Activated CD4-positive, alpha-beta T cell treated with anti-CD3 and anti-CD28 coated beads for 4 hours (primary cell): ENCODE measurements at regions not wholly inside any gene's neighbourhood (a gene's known extent, or its start where the extent isn't known, plus 50 kb on each side); places are given as distances from the start of the nearest gene placed in this dataset.
"Not testable (repeated sequence)": the region's sequence is repeated elsewhere in the genome, so short reads cannot be mapped to it uniquely, and the experiment has no call there.

Experiments
- DNase-seq, 2 donors: peaks; one replicate each; pipeline ENCODE4 v3.0.0-alpha.2; 2020

DNA sequence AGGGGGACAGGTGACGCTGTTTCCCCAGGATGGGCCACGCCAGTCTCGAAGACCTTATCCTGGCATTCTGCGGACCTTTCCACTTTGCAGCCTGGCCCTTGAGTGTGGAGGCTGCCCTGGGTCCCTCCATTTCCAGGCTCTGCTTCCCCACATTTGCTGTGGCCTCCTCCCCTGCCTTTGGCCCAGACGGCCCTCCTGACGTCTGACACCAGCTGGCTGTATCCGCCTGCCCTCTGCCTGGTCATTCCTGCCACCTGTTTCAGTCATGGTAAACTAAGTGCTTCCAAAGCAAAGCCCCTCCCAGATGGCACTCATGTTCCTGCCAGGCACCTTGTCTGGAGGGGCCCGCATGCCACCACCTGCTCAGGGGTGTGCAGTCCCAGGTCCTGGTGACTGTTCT, 95.1 kb downstream of the ASB1 start:
- no peak for DNase-seq

DNA sequence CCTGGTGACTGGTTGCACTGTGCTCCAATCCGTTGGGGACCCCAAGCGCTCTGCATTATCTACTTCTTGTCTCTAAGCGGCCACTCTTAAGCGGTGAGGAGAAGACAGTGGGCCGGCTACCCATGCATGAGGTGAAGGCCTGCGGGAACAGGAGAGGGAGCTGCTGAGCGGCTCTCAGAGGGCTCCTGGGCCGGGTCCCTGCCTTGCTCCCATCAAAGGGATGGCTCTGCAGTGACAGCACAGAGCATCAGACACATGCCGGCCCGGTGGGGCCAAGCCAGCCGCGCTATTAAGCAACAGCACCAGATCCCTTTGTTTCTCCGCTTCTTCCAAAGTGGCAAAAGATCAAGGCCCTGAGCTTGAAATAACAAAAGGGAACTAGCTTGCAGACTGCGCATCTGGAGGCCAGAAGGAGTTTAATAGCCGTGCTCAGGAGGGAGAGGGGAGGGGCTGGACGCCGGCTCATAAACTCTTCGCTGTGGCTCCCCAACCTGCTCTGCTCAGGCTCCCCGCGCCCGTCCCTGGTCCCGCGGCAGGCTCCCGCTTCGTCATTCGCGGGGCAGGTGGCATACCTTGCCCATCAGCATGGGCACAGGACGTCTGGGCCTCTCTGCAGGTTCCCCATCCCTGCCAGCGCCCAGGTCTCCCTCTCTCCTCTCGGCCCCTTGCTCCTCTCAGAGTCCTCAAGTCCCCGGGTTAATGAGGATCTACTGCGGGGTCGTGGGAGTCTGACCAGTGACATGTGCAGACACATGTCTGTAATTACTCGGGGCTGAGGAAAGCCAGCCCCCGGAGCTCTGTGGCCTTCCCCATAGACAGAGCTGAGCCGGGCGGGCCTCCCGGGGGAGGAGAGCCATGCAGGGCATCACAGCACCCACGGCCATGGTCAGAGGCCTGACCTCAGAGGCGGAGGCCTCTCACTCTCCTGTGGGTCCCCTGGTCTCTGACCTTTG, 96.7 kb downstream of the ASB1 start:
- DNase-seq = no peak

DNA sequence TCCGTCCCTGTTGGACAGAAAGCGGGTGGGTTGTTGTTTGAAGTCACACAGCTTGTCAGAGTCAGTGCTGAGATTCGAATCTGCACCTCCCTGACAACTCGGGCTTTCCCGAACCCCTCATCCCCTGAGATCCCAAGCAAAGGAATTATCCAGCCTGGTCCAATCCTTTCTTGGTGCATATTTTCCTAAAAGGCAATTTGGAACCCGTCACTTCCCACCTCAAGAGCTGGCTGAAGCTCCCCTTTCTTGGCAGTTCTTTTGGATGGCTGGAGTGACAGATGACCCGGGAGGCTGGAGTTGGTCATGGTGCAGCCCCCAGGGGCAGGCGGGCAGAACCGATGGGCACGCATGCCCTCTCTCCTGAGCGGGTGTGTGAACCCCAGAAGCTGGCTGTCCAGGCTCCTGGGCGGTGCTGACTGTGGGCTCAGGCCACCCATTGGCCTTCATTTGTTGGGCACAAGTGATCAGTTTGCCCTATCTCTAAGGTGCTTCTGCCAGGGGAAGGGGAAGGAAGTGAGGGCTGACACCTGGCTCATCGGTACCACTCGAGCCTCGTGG, 97.8 kb downstream of the ASB1 start:
- no peak for DNase-seq

DNA sequence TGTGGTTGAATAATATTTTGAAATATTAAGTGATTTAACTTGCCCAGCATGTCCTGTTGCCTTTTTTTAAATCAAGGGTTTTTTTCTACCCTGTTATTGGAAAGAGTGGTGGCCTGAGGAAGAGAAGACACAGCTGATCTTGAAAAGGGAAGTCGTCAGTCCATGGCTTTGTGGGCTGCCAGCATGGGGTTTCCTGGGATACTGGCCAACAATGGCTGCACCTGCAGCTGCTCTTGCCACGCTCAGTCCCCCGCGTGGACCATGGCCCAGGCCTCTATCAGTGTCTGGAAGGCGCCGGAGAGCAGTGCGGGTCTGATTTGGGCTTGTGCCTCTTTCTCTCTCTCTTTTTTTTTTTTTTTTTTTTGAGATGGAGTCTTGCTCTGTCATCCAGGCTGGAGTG, 99.3 kb downstream of the ASB1 start:
- no peak for DNase-seq

DNA sequence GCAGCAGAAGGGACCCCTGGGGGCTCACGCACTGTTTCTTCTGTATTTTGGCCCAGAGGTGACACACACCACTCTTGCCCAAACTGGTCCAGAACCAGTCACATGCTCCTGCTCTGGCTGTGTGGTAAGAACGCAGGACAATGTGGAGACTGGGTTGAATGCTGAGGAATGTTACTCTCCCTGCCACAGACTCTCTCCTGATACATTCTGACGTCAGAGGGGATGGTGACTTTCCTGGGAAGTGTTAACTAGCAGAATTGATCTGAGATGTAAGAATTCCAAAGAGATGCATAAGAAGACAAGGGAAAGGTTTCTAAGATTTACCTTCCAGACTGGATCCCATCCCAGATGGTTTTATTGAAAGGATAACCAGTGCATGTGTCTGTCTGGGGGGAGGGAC, 100.8 kb downstream of the ASB1 start:
- DNase-seq = no peak

DNA sequence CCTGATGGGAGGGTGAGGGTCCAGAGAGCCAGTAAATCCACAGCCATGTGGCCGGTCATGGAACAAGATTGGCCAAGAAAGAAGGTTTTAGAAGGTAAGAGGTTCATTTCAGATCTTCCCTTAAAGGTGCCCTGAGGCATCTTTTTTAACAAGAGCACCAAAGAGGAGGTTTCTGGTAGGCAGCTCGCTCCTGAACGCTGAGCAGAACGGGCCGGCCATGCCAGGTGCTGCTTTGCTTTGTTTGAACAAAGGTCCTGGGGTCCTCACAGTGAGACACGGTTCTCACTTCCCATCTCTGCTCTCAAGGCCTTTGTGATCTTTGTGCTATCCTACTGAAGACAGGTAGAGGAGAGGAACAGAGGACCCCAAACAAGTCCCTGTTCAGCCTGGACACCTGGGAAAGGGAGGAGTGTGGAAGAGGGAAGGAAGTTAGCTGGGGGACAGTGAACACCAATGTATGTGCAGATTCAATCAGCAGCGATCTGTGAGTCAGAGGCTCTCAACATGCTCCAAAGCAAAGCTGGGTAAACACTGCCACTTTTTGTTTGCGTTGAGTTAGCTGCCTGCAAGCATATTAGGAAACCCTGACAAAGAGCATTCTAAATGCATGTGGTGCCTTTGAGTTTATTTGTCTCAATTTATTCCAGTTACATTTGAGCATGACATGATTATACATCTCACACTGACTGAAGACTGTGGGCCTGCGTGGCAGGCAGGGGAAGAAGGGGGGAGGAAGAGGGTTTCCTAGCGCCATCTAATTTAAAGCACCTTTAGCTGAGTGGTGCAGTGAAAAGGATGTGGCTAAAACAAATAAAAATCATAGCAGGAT, 102.4 kb downstream of the ASB1 start:
- no peak for DNase-seq

GRCh38 chr2:238531017-238531645, 104.4 kb downstream of the ASB1 start:
- not testable (repeated sequence) for DNase-seq

DNA sequence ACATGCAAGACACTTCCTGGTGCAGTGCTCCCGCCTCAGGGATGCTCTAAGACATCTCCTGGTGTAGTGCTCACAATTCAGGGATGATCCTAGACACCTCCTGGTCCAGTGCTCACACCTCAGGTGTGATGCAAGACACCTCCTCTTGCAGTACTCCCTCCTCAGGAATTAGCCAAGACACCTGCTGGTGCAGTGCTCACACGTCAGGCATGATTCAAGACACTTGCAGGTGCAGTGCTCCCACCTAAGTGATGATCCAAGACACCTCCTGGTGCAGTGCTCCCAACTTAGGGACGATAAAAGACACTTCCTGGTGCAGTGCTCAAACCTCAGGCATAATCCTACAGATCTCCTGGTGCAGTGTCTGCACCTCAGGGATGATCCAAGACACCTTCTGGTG, 117.0 kb downstream of the ASB1 start:
- DNase-seq = not testable (repeated sequence)

- no peak for DNase-seq
Observed at GRCh38 chr2:238548902-238549462, 122.3 kb downstream of the ASB1 start.

DNA sequence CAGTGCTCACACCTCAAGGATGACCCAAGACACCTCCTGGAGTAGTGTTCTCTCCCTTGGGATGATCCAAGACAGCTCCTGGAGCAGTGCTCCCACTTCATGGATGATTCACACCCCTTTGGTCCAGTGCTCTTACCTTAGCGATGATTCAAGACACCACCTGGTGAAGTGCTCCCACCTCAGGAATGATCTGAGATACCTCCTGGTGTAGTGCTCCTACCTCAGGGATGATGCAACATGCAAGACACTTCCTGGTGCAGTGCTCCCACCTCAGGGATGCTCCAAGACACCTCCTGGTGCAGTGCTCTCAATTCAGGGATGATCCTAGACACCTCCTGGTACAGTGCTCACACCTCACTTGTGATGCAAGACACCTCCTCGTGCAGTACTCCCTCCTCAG, 123.1 kb downstream of the ASB1 start:
- DNase-seq = no peak

- DNase-seq = no peak
Observed at GRCh38 chr2:238551091-238551490, 124.4 kb downstream of the ASB1 start.

- no peak for DNase-seq
Observed at GRCh38 chr2:238552226-238552625, 125.5 kb downstream of the ASB1 start.

DNA sequence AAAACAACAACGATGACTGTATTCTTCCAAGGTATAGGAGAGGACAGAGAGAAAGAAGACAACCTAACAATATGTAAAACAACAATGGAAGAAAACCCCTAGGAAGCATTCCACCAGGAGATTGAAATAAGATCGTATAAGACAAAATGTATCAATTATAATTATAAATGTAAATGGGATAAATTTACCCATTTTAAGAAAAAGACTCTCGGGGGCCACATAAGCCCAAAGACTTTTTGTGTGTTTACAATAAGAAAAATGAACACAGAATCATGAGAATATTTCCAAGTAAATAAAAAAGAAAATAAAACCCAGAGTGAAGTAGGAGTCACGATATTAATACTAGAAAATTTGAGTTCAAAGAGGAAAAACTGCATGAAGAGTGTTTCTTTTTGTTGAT, 126.4 kb downstream of the ASB1 start:
- DNase-seq = no peak

GRCh38 chr2:238554468-238555315, 128.0 kb downstream of the ASB1 start:
- no peak for DNase-seq

DNA sequence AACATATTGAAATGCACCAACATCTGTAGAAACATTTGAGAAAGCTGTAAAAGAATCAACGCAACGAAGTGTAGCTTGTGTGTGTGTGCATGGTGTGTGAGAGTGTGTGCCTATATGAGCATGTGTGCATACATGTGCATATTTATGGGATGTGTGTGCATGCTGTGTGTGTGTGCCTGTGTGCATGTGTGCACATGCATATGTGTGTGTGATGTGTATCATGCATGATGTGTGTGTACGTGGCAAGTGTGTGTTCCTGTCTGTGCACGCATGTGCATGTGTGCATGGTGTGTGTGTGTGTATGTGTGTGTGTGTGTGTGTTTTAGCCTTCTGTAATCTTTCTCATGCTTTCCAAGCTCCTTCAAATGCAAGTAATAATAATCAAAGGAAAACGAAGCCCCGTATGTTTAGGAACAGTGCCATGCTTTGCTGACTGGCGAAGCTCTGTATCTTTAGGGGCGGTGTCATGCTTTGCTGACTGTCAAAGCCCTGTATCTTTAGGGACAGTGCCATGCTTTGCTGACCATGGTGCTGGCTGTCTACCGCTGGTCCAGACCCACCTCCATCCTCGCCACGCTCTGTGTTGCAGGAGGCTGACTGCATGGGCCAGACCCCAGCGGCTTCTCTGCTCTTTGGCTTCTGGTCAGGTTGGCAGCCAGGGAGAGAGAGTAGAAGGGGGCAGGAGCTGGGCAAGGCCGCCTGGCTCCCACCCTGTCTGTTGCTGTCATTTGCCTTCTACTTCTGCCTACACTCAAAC, 129.2 kb downstream of the ASB1 start:
- DNase-seq = no peak

GRCh38 chr2:238557431-238557830, 130.7 kb downstream of the ASB1 start:
- DNase-seq = no peak

GRCh38 chr2:238557936-238558335, 131.2 kb downstream of the ASB1 start:
- no peak for DNase-seq

- DNase-seq = no peak
Observed at GRCh38 chr2:238558456-238559099, 131.9 kb downstream of the ASB1 start.

DNA sequence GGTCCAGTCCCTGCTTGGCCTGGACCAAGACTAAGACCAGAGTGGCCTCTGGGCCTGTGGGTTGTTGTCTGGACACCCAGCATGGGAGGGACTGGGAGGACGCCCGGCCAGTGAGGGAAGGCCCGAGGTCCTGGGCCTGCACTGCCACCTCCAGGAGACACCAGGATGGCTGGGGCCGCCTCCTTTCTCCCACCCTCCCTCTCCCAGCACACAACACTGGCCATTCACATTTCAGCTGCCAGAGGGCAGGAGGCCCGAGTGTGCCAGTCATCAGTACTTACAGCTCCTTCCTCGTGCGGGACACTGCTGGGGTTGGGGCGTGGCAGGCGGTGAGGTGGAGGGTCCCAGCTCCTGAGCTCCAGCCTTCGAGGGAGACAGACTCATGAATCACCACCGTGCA, 133.5 kb downstream of the ASB1 start:
- DNase-seq = no peak

- DNase-seq = no peak
Observed at GRCh38 chr2:238561230-238561629, 134.5 kb downstream of the ASB1 start.

DNA sequence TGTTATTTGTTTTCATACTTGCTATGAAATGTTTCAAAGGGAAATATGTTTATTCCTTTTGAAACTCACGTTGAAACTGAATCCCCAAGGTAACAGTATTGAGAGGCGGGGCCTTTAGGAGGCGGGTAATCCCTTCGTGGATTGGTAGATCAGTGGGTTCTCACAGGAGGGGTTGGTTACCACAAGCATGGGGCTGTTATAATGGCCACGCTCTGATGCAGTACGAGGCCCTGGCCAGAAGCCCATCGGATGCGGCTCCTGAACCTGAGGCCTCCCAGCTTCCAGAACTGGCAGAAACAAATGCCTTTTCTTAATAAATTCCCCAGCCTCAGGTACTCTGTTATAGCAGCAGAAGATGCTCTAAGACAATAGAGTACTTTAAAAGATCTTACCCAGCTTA, 135.7 kb downstream of the ASB1 start:
- DNase-seq = no peak
